Midbrain (tissue), 1 donor: ENCODE measurements at regions not wholly inside any gene's neighbourhood (a gene's known extent, or its start where the extent isn't known, plus 50 kb on each side); places are given as distances from the start of the nearest gene placed in this dataset.
"Not testable (repeated sequence)": the region's sequence is repeated elsewhere in the genome, so short reads cannot be mapped to it uniquely, and the experiment has no call there.

Source experiments
- DNase-seq: peaks from one replicate; lab custom pipeline; 2025; lab: John Stamatoyannopoulos, UW

DNA sequence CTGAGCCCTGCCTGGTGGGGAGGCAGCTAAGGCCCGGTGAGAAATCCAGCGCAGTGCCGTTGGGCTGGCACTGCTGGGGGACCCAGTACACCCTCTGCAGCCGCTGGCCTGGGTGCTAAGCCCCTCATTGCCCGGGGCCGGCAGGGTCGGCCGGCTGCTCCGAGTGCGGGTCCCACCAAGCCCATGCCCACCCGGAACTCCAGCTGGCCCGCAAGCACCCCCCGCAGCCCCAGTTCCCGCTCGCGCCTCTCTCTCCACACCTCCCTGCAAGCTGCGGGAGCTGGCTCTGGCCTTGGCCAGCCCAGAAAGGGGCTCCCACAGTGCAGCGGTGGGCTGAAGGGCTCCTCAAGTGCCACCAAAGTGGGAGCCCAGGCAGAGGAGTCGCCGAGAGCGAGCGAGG, 225.1 kb upstream of the ANKH start:
- DNase-seq: not testable (repeated sequence)

DNA sequence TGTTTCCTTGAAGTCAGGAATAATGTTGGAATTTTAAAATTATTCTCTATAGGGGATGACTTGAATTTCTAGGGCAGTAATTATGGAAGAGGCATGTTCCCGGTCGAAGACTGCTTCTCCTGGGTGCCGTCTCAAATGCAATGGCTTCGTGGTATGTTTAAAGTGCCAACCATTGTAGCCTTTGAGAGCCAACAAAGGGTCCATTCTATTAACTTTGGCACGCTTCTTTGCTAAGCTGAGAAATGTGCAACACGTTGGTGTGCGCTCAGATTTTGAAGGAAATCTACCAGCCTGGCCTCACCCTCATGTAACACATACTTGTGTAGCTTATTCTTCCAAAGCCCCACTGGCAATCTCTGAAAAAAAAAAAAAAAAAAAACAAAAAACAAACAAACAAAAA, 221.2 kb upstream of the ANKH start:
- peak; percentile 12 for DNase-seq

DNA sequence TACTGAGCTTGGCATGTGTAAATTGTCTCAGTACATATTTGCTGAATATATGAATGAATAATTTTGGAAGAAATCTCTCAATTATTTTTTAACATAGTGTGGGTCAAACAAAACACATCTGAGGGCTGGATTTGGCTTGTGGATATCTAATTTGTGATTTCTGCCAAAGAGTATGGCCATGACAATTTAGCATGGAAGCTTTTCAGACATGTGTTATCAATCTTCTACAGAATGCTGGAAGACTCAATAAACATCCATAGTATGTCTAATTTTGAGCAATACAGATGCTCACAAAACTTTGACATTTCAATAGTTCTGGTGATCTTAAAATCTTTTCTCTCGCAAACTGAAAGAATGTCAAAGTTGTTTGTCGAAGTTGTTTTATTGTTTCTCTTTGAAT, 214.1 kb upstream of the ANKH start:
- DNase-seq: no peak

DNA sequence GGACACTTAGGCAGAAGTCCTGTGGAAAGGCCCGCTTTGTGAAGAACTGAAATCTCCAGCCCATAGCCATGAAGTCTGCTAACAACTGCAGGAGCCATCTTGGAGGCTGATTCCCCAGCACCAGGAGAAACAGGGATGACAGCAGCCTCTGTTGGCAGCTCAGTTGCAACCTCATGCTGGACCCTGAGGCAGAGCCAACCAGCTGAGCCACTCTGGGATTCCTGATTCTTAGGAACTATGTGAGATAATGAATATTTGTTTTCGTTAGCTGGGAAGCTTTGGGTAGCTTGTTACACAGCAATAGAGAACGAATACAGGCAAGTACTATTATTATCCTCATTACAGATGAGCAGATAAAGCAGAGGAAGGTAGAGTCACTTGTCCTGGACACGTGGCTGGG, 210.5 kb upstream of the ANKH start:
- no peak for DNase-seq

DNA sequence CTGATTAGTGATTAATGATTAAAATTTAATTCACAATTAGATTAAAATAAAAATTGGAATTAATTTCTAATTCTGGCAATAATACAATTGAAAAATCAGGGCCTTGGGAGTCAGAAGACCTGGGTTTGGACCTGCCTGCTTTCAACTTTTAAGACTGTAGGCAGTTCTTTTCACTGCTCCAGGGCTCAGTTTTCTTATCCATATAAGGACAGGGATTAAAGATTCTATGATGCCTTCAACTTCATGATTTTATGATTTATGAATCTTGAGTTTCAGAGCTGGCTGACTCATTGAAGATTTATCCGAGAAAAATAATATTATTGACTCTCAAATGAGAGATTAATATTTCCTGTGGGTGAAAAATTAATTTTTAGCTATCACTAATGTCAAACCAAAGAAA, 208.6 kb upstream of the ANKH start:
- DNase-seq: no peak

DNA sequence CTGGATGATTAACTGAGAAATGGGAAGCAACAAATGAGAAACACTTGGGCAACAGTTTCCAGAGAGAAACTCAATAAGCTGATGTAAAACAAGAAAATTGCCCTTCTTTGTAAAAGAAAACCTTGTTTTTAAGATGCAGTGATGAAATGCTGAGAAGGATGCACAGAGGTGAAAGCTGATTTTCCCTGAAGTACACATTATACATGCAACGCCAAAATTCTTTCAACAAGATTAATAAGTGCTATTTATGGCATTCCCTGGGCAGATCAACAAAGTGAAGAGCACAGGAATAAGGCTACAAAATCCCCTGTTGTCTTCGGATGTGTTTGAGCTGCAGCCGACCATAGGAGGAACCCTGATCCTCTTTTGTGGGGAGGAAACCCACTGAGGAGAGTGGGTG, 208.0 kb upstream of the ANKH start:
- no peak for DNase-seq

DNA sequence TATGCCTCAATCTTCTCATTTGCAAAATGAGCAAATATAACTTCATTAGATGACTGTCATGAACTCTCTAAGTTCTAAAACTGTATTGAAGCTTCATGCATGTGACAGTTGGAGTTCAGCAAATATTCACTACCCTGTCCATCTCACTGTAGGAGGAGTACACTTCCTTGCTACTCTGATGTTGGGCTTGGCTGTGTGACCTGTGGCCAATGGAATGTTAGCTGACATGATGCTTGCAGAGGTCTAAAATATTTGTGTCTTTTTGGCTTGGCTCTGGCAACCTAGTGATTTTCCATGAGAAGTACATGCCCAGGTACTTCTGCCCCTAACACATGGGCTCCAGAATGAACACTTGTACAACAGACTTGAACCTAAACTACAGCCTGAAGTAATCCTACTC, 203.1 kb upstream of the ANKH start:
- DNase-seq: no peak

DNA sequence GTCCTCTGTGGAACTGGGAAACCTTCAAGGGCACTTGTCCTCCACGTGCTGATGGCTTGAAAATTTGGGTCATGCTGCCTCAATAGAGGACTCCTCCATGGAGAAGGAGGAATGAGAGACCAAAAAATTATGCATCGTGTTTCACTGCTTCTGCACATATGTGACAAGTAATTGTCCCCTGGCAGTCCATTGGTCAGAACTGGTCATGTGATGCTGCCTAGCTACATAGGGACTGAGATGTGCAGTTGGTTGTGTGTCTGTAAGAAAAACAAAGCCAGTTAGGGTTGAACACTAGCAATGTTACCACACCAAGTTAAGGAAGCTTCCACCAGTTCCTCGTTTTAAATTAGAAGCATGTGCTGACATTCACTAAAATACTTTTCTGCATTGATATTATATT, 201.9 kb upstream of the ANKH start:
- DNase-seq: no peak

DNA sequence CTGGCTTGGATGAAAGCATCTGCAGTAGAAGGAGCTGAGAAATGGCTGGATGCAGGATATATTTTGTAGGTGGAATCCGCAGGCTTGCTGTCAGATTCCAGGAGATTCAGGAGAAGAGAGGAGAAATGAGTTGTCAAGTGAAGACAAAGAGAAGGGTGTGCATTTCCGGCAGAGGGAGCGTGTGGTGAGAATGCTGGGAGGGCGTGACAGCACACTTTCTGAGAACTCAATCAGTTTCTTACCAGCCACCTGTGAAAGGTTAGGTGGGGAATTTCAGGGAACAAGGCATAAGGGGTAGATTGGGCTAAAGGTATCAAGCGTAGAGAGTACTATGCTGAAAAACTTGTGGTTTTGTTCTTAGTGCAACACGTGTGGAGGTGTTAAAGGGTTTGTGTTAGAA, 199.3 kb upstream of the ANKH start:
- DNase-seq: no peak

DNA sequence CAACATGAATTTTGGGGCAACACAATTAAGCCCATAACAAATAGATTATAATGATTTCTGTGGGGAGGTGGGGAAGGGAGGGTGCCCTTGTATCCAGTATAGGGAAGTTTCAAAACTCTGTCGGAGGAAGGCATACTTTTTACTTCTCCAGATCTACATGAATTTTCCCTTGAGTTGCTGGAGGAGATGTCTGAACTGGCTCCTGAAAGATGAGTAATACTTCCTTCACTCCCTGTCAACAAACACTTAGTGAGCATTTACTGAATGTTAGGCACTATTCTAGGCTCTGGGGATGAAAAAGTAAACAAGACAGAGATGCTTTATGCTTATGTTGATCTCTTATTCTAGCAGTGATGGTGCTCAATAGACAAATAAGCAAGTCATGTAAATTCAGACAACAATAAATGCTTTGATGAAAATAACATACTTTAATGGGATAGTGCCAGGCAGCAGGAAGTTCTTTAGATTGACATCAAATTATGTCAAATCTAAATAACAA, 197.9 kb upstream of the ANKH start:
- DNase-seq: no peak

DNA sequence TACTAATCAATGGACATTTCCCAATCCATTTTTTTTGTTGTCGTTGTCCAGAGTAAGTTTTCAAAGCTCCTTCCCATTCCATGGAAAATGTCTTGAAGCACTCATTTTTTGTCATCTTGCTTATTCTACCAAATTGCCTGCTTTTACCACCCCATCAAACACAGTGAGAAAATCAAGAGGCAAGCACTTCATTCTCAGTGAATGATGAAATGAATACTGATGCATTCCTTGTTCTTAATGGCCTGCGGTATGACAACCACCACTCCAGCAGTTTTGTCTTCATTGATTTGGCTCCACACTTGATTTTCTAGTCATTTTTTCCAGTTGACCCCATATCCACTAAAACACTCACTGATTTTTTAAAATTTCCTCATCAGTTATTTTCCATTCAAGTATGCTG, 193.5 kb upstream of the ANKH start:
- DNase-seq: no peak

DNA sequence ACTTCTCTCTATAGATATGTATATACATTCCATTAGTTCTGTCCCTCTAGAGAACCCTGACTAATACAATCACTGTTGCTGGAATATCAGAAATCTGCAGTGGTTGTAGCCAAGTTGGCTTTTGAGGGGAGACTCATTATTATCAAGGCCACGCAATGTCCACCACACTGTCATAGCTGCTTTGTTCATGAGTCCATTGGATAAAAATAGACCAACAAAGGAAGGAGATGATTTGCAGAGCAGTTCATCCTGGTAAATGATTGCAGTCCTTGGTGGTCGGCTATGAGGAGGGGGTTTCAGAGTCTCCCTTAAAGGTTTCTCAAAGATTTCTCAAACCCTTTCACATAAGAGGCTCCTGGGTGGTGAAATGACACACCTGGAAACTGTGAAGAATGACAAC, 192.8 kb upstream of the ANKH start:
- no peak for DNase-seq

DNA sequence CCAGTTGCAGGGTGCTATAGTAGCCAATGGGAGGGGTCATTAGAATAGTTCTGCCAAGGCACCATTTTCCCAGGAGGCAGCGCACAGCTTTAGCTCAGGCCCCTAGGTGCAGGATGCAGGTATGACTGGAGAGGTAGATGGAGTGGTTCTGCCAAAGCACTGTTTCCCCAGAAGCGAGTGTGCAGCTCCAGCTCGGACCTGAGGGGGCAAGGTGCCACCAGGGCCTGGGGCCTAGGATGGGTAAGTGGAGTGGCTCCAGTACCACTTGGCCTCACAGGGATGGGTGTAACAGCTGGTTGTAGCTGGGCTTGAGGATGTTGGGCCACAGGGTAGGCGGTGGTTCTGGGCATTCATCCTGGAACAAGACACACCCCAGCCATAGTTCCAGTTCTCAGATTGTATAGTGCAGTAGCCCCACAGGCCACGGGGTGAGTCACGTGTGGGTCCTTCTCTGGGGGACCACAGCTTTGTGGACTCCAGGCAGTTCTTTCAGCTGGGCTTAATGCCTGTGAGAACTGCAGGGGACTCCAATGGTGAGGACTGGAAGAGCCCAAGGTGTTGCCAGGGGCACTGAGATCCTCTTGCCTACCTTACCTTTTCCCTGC, 185.5 kb upstream of the ANKH start:
- DNase-seq: no peak

DNA sequence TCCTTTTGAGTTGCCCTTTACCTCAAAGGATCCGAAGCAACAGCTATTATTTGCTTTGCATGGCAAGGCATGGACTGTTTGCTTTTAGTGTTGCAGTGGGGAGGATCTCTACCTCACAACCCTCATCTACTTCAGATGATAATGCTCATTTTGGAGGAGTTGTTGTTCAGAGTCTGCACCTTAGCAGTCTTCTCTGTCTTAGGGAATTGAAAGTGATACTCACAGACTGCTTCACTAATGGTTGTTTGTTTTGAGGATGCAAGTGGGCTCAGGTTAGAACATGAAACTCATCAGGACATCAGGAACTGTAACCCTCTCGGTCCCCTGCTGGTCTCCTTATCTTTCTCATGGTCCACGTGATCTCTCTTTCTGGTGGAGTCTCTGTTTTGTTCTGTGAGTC, 172.9 kb upstream of the ANKH start:
- DNase-seq: no peak

DNA sequence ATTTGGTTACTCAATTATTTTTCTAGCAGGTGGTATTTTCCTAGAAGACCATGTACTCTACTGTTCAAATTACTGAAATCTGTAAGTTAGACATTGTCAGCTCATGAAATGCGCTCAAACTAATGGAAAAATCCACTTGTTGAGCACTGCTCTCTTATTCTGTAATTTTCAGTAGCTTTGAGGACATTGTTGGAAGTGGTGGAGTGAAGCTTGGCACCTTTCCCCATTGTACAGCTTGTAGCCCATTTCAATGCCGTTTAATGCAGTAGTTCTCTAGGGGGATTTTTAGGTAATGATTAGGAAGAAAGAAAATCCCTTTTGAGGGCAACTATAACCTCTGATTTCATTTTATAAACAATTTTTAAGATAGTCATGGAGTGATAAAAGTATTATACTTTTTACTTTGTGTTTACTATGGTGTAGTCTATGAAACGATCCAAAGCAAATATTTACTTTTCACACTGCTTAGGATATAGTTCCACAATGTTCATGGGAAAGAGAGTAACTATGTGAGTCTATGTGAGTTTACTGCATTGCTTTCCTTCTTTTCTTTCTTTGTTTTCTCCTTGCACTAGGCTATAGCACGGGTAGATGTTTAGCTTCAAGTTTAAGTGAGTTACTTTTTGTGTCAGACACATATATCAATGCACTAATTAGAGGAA, 165.8 kb upstream of the ANKH start:
- DNase-seq: no peak

DNA sequence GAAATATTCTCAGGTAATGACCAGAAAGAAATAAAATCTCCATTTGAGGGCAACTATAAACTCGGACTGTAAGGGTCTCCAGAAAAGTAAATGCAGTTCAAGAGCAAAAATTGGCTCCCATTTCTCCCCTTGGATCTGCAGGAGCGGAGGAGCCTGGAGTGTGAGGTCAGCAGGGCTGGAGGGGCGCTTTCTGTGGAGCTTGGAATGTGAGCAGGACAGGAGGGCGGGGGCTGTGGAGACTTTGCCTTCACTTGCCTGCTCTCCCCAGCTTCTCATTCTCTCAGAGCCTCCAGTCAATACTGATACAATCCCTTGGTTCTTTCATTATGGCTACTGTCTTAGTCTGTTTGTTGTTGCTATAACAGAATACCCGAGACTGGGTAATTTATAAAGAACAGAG, 162.8 kb upstream of the ANKH start:
- no peak for DNase-seq

DNA sequence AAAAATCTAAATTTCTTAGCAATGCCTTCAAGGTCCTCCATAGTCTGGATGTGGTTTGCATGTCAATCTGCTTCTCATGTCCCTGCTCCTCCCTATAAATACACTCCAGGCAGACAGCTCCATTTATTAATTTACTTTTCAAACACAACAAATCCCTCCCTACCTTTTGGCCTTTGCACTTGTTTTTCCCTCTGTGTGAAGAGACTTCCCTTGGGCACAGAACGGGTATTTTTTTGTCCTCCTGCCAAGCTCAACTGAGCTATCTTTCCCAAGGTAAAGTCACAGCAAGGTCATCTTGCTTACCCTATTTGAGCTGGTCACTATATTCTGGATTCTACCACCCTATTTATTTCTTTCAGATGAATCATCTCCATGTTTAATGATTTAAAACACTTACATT, 159.6 kb upstream of the ANKH start:
- DNase-seq: no peak

DNA sequence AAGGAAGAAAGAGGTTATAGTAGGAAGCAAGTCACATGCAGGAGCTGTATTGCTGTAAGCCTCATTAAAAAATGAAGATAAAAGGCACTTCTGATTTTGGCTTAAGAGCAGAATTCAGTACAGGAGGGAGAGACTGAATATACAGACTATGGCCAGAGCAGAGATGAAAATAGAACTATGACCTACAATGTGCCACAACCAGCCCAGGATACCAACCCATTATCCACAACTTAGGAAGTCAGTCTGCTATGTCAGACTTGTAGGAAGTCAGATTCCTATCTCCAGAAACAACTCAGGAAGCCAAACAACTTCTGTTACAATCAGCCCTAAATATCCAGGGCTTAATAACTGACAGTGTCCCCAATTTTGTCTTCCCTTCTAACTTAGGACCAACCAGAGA, 156.2 kb upstream of the ANKH start:
- DNase-seq: no peak

DNA sequence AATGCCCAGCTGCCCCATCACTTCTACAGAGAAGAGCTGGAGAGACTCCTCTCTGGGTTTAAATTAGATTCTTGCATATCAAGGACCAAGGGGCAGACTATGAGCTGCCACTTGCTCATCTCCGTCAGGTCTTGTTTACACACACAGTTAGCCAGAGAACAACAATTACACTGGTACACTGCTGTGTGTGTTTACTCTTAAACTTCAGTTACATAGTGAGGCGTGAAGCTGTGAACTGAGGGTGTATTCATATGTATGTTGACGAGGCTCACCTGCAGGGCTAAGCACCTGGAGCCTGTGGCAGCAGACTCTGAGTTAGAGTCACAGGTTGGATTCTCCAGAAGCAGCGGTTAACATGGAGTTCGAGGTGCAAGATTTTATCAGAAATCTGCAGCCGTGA, 155.4 kb upstream of the ANKH start:
- no peak for DNase-seq

DNA sequence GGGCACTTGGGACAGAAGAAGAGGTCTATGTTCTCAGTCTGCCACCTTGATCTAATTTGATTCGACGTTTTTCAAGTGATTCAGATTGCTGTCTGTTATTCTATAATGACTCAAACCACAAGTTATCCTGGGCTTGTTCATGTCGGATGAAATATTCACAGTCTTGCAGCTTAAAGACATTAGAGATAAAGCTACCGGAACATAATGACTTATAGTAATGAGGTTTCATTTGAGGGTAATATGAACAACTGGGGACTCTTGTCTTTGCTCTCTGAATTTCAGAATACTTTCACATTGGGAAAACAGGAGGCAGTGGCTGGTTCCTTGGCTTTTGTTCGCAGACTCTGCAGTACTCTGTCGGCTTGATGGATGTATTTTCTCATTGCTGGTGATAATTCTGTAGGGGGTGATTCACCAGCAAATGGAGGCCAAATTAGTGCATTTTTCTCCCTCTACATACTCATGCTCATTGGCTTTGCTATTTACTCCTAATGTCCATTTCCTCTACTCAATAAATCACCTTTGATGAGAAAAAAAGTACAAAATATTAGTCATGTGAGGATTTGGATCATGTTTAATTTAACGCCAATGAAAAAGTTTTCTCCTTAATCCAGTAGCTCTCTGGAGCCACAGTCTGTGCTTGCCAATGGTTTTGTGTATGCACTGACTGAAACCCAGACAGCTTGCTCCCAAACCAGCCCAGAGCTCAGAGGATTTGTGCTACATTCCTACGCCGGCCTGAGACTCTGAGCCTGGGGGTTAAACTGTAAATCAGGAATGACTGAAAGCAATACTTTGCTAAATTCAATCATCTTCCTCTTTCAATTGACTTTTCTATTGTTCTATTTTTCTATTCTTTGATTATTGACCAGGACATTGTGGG, 154.7 kb upstream of the ANKH start:
- DNase-seq: no peak

DNA sequence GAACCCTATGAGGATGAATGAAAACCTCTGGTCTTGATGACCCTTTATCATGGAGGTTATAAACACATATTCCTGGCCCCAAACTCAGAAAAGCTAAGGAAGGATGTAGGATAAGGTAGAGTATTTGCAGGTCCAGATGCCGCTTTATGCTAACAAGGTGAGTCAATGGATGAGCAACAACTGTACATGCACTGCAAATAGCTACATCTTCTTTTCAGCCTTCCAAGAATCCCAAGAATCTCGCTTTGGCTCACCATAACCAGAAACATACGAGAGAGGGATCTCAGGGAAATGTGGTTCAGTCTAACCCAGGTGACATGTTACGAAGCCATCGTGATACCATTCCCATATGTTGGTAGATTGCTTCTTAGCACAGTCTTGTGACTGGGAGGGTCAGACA, 152.3 kb upstream of the ANKH start:
- DNase-seq: no peak

DNA sequence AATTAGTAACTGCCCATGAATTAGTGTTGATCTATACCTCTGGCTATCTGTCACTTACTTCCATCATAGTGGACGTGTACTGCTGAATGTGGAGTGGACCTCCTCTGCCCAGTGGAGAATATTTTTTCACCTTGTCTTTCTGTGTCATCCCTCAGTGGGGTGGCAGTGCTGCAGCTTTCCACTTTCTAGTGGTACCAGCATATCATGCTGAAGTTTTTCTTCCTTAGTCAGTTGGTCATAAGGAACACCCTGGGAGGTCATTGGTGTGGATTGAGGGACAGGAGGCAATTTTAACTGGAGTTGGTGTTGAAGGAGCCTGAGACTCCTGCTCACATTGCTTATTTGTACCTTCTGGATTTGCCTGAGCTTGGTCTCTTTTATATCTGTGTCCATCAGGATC, 151.7 kb upstream of the ANKH start:
- DNase-seq: no peak
